HFFc6 (cell line): ENCODE measurements at regions not wholly inside any gene's neighbourhood (a gene's known extent, or its start where the extent isn't known, plus 50 kb on each side); places are given as distances from the start of the nearest gene placed in this dataset.

ENCODE experiments used
- DNase-seq: peaks from one replicate; pipeline ENCODE4 v3.0.0-alpha.2; 2018
- H3K27ac Mint-ChIP-seq: 2 replicates; pipeline ENCODE4 v1.8.0; 2020; ENCODE audit warnings: mild to moderate bottlenecking, mixed read lengths
- H3K27me3 Mint-ChIP-seq: 2 replicates; pipeline ENCODE4 v1.8.0; 2021; ENCODE audit warnings: mild to moderate bottlenecking, moderate library complexity, mixed read lengths; ENCODE audit not compliant: insufficient read depth
- H3K36me3 Mint-ChIP-seq: 2 replicates; pipeline ENCODE4 v1.8.0; 2021; ENCODE audit warnings: low read depth, mixed read lengths
- H3K4me1 Mint-ChIP-seq: 2 replicates; pipeline ENCODE4 v1.8.0; 2020; ENCODE audit warnings: low read depth, mixed read lengths
- H3K4me3 Mint-ChIP-seq: 2 replicates; pipeline ENCODE4 v1.8.0; 2020; ENCODE audit warnings: mild to moderate bottlenecking, moderate library complexity, mixed read lengths
- H3K9me3 Mint-ChIP-seq: 2 replicates; pipeline ENCODE4 v1.8.0; 2020; ENCODE audit warnings: mild to moderate bottlenecking, mixed read lengths
- CTCF ChIP-seq: fragments of 200-600 bp; sonication (generic); IDR thresholded peaks from 2 replicates; pipeline ENCODE4 v1.5.0; 2021; ENCODE audit warnings: antibody characterized with exemption, mild to moderate bottlenecking

- Mint-ChIP-seq H3K9me3 (no peaks in the 10 kb centered on the region), H3K4me1 (peaks cover 42% of the 10 kb centered on the region), H3K27me3 (peaks cover 25% of the 10 kb centered on the region), H3K27ac (no peak overlapping the region), H3K36me3 (no peaks in the 10 kb centered on the region), H3K4me3 (no peak overlapping the region)
- DNase-seq: no peak
- no peak for TF ChIP-seq CTCF
These were observed 185.4 kb upstream of the GLI2 start for GRCh38 chr2:120550282-120550681.

DNA sequence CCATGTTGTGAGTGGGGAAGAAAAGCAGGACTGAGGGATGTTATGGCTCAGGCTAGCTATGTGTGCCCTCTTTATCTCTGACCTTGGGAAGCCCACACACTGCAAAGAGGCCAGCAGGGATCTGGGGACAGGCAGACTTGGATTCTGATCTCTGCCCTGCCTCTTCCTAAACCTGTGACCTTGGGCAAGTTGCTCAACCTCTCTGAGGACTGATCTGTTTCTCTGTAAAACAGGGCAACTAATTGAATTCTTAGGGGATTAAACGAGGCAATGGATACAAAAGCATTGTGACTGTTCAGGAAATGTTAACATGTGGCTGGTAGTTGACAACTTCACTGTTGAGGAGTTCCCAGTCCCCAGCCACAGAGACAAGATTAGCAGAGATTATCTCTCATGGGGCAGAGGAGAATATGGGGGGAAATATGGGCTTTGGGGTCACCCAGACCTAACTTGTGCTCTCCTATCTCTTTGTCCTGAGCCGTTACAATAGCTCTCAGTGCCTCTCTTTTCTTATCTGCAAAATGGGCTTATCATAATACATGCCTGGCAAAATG is 184.7 kb upstream of the GLI2 start:
- TF ChIP-seq CTCF: no peak
- H3K9me3 Mint-ChIP-seq: no peaks in the 10 kb centered on the region
- H3K27me3 Mint-ChIP-seq: peaks cover 25% of the 10 kb centered on the region
- H3K36me3 Mint-ChIP-seq: no peaks in the 10 kb centered on the region
- no peak for DNase-seq
- H3K27ac Mint-ChIP-seq: no peak overlapping the region
- peaks cover 35% of the 10 kb centered on the region for H3K4me1 Mint-ChIP-seq
- no peak overlapping the region for H3K4me3 Mint-ChIP-seq

- DNase-seq: no peak
- Mint-ChIP-seq H3K27ac (no peak overlapping the region), H3K36me3 (no peaks in the 10 kb centered on the region), H3K4me1 (peaks cover 35% of the 10 kb centered on the region), H3K27me3 (peaks cover 22% of the 10 kb centered on the region), H3K4me3 (no peak overlapping the region), H3K9me3 (no peaks in the 10 kb centered on the region)
- TF ChIP-seq CTCF: no peak
These were observed 184.1 kb upstream of the GLI2 start for GRCh38 chr2:120551522-120551921.

- TF ChIP-seq CTCF: no peak
- H3K4me3 Mint-ChIP-seq: no peak overlapping the region
These were observed 183.6 kb upstream of the GLI2 start for GRCh38 chr2:120552079-120552478.

GRCh38 chr2:120552800-120553481 is 182.7 kb upstream of the GLI2 start:
- Mint-ChIP-seq H3K36me3 (no peaks in the 10 kb centered on the region), H3K27me3 (peaks cover 18% of the 10 kb centered on the region), H3K4me3 (no peak overlapping the region), H3K9me3 (no peaks in the 10 kb centered on the region), H3K27ac (no peak overlapping the region), H3K4me1 (peaks cover 37% of the 10 kb centered on the region)
- no peak for DNase-seq
- no peak for TF ChIP-seq CTCF

More at GRCh38 chr2:120552079-120552478, 183.6 kb upstream of the GLI2 start:
- Mint-ChIP-seq H3K36me3 (no peaks in the 10 kb centered on the region), H3K27ac (no peak overlapping the region), H3K9me3 (no peaks in the 10 kb centered on the region), H3K27me3 (peaks cover 22% of the 10 kb centered on the region), H3K4me1 (peaks cover 35% of the 10 kb centered on the region)
- DNase-seq: no peak
